ENCODE measurements at regions not wholly inside any gene's neighbourhood (a gene's known extent, or its start where the extent isn't known, plus 50 kb on each side); places are given as distances from the start of the nearest gene placed in this dataset.
"Not testable (repeated sequence)": the region's sequence is repeated elsewhere in the genome, so short reads cannot be mapped to it uniquely, and the experiment has no call there.

DNA sequence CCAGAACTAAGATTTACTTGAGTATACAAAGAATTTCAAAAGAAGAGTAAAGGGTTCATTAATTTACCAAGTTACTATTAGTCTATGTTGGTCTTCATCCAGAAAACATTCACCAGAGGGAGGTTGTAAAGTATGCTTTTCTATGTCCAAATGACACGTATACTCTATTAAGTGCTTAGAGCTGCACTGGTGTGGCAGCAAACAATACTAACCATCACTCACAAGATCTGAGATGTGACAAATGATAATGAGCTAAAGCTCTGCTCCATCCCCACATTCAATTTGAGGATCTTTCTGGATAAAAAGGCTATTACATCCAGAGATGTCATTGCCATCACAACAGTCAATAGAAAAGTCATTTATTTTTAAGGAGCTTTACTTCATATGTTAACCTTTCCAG is 926.5 kb upstream of the KLHL29 start:
- Histone ChIP-seq H3K27ac (ENCODE audit: low read length) (no peak overlapping the region), H3K4me3 (ENCODE audit: low read length) (no peak overlapping the region), H3K4me2 (ENCODE audit: low read depth, low read length, poor library complexity, severe bottlenecking) (no peak overlapping the region), H4K20me1 (ENCODE audit: insufficient read depth, low read depth, low read length) (no peaks in the 10 kb centered on the region), H2AFZ (ENCODE audit: low read length) (no peak overlapping the region), H3K36me3 (ENCODE audit: insufficient read depth, low read length) (no peaks in the 10 kb centered on the region), H3K9ac (ENCODE audit: low read length) (no peak overlapping the region), H3K79me2 (ENCODE audit: low read length) (no peaks in the 10 kb centered on the region), H3K9me3 (ENCODE audit: low read length) (no peaks in the 10 kb centered on the region), H3K27me3 (ENCODE audit: low read length) (no peaks in the 10 kb centered on the region), H3K4me1 (ENCODE audit: low read length) (no peaks in the 10 kb centered on the region), H3K9me2 (replicated peaks; ENCODE audit: insufficient read depth, low read length) (no peaks in the 10 kb centered on the region)
- no peak for DNase-seq

DNA sequence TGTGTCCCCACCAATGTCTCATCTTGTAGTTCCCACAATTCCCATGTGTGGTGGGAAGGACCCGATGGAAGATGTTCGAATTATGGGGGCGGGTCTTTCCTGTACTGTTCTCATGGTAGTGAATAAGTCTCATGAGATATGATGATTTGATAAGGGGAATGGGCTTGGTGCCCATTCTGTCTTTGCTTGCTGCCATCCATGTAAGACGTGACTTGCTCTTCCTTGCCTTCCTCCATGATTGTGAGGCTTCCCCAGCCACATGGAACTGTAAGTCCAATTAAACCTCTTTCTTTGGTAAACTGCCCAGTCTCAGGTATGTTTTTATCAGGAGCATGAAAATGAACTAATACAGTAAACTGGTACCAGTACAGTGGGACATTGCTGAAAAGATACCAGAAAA is 909.9 kb upstream of the KLHL29 start:
- not testable (repeated sequence) for H2AFZ ChIP-seq (ENCODE audit: low read length); H3K4me2 ChIP-seq (ENCODE audit: low read depth, low read length, poor library complexity, severe bottlenecking); H3K4me3 ChIP-seq (ENCODE audit: low read length); H3K36me3 ChIP-seq (ENCODE audit: insufficient read depth, low read length); H4K20me1 ChIP-seq (ENCODE audit: insufficient read depth, low read depth, low read length); H3K27me3 ChIP-seq (ENCODE audit: low read length); H3K9ac ChIP-seq (ENCODE audit: low read length); DNase-seq; H3K27ac ChIP-seq (ENCODE audit: low read length); H3K4me1 ChIP-seq (ENCODE audit: low read length); H3K9me3 ChIP-seq (ENCODE audit: low read length); H3K9me2 ChIP-seq (replicated peaks; ENCODE audit: insufficient read depth, low read length); H3K79me2 ChIP-seq (ENCODE audit: low read length)

DNA sequence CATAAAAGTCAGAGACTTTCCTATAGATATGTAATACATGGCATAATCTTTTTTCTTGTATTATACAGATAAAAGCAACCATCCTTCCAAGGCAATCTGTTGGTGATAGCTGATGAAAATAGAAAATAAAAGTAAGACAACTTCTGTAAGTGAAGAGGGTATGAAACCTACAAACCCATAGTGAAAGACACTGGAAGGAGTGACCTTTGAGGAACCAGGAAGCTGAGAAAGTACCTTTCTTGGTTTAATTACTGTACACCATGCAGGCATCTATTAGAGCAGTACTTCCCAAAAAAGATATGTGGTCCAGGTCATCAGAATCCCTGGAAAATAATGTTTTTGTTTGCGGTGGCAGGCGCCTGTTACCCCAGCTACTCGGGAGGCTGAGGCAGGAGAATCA is 906.6 kb upstream of the KLHL29 start:
- H3K79me2 ChIP-seq (ENCODE audit: low read length), result no peaks in the 10 kb centered on the region
- no peaks in the 10 kb centered on the region for H4K20me1 ChIP-seq (ENCODE audit: insufficient read depth, low read depth, low read length)
- H3K9ac ChIP-seq (ENCODE audit: low read length), result no peak overlapping the region
- H3K27ac ChIP-seq (ENCODE audit: low read length), result no peak overlapping the region
- no peaks in the 10 kb centered on the region for H3K4me1 ChIP-seq (ENCODE audit: low read length)
- H2AFZ ChIP-seq (ENCODE audit: low read length), result no peak overlapping the region
- H3K9me2 ChIP-seq (replicated peaks; ENCODE audit: insufficient read depth, low read length), result no peaks in the 10 kb centered on the region
- no peaks in the 10 kb centered on the region for H3K36me3 ChIP-seq (ENCODE audit: insufficient read depth, low read length)
- no peak overlapping the region for H3K4me3 ChIP-seq (ENCODE audit: low read length)
- no peak for DNase-seq
- no peaks in the 10 kb centered on the region for H3K9me3 ChIP-seq (ENCODE audit: low read length)
- no peaks in the 10 kb centered on the region for H3K27me3 ChIP-seq (ENCODE audit: low read length)
- no peak overlapping the region for H3K4me2 ChIP-seq (ENCODE audit: low read depth, low read length, poor library complexity, severe bottlenecking)

DNA sequence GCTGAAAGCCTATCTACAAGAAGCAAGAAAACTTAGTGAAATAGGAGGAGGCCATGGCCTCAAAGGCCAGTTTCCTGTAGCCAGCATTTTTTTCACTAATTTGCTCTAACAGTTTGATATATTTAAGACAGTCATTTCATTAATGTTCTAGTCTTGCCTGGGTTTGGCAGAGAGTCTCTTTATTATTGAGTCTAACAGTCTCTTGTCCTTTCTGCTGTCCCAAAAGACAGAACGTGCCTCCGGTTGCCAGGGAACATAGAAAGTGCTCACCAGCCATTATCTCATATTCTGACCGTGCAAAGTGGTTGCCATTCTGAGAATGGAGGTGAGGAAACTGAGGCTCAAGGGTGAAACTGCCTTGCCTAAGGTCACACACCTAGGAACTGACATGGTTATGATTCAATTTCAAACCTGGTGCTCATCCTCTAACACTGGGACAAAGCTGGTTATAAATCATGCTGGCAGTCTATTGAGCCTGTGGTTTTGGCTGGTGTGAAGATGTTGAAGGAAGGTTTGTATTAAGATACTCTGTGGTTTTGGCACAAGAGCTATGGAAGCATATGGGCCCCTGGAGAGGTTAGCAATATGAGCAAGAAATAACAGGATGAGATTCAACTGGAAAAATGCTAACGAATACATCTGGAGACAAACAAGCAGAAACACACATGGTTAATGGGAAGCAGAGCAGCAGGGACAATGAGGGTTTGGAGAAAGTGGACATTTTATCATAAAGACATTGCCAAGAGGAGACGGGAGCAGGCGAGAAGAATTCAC is 903.3 kb upstream of the KLHL29 start:
- Histone ChIP-seq H3K9me3 (ENCODE audit: low read length) (no peaks in the 10 kb centered on the region), H2AFZ (ENCODE audit: low read length) (no peak overlapping the region), H3K4me2 (ENCODE audit: low read depth, low read length, poor library complexity, severe bottlenecking) (no peak overlapping the region), H3K36me3 (ENCODE audit: insufficient read depth, low read length) (no peaks in the 10 kb centered on the region), H3K79me2 (ENCODE audit: low read length) (no peaks in the 10 kb centered on the region), H3K4me3 (ENCODE audit: low read length) (no peak overlapping the region), H4K20me1 (ENCODE audit: insufficient read depth, low read depth, low read length) (no peaks in the 10 kb centered on the region), H3K27me3 (ENCODE audit: low read length) (no peaks in the 10 kb centered on the region), H3K27ac (ENCODE audit: low read length) (no peak overlapping the region), H3K4me1 (ENCODE audit: low read length) (no peaks in the 10 kb centered on the region), H3K9ac (ENCODE audit: low read length) (no peak overlapping the region), H3K9me2 (replicated peaks; ENCODE audit: insufficient read depth, low read length) (no peaks in the 10 kb centered on the region)
- no peak for DNase-seq

DNA sequence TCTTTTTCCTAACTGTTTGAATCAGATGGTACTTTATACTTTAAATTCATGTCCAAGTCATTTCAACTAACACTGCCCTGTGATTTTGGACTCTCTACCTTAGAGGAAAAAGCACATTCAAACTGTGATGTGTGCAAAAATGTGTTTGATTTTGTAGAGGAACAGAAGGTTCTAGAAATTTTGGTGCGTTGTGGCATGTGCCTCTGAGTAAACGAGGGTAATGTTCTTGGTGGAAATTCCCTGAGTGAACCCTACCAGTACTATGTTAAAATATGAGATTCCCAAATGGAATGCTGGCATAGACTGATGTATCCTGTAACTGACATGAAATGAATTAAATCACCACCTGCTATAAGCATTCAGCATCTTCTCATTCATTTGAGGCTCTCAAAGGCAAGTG is 901.9 kb upstream of the KLHL29 start:
- Histone ChIP-seq H3K27me3 (ENCODE audit: low read length) (no peaks in the 10 kb centered on the region; the same call in 1 of the 2 replicates), H3K4me3 (ENCODE audit: low read length) (no peak overlapping the region), H3K4me2 (ENCODE audit: low read depth, low read length, poor library complexity, severe bottlenecking) (no peak overlapping the region), H3K9me3 (ENCODE audit: low read length) (no peaks in the 10 kb centered on the region), H4K20me1 (ENCODE audit: insufficient read depth, low read depth, low read length) (no peaks in the 10 kb centered on the region), H3K9me2 (replicated peaks; ENCODE audit: insufficient read depth, low read length) (no peaks in the 10 kb centered on the region), H3K27ac (ENCODE audit: low read length) (no peak overlapping the region), H3K36me3 (ENCODE audit: insufficient read depth, low read length) (no peaks in the 10 kb centered on the region), H3K4me1 (ENCODE audit: low read length) (no peaks in the 10 kb centered on the region), H3K79me2 (ENCODE audit: low read length) (no peaks in the 10 kb centered on the region), H2AFZ (ENCODE audit: low read length) (no peak overlapping the region), H3K9ac (ENCODE audit: low read length) (no peak overlapping the region)
- DNase-seq, result no peak

DNA sequence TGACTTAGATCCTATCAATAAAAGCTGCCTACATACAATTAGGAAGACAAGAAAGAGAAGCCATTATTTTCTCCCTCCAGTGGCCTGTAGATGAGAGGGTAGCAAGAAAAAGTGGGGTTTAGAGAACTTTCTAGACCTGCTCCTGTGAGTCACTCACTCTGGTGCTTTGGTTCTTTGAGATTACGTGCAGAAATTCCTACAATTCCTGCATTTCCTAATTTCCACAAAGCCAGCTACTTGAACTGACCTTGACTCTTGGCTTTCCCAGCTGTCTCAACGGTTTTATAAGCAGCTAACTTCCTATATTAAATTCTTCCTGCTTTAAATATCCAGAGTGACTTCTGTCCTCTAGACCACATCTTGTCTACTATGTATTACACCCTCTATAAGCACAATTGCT is 899.5 kb upstream of the KLHL29 start:
- no peak for DNase-seq
- Histone ChIP-seq H3K9ac (ENCODE audit: low read length) (no peak overlapping the region), H3K4me1 (ENCODE audit: low read length) (no peaks in the 10 kb centered on the region), H2AFZ (ENCODE audit: low read length) (no peak overlapping the region), H3K27me3 (ENCODE audit: low read length) (no peaks in the 10 kb centered on the region; the same call in 1 of the 2 replicates), H3K4me3 (ENCODE audit: low read length) (no peak overlapping the region), H3K79me2 (ENCODE audit: low read length) (no peaks in the 10 kb centered on the region), H3K27ac (ENCODE audit: low read length) (no peak overlapping the region), H3K4me2 (ENCODE audit: low read depth, low read length, poor library complexity, severe bottlenecking) (no peak overlapping the region), H3K9me3 (ENCODE audit: low read length) (no peaks in the 10 kb centered on the region), H3K36me3 (ENCODE audit: insufficient read depth, low read length) (no peaks in the 10 kb centered on the region), H3K9me2 (replicated peaks; ENCODE audit: insufficient read depth, low read length) (no peaks in the 10 kb centered on the region), H4K20me1 (ENCODE audit: insufficient read depth, low read depth, low read length) (no peaks in the 10 kb centered on the region)

DNA sequence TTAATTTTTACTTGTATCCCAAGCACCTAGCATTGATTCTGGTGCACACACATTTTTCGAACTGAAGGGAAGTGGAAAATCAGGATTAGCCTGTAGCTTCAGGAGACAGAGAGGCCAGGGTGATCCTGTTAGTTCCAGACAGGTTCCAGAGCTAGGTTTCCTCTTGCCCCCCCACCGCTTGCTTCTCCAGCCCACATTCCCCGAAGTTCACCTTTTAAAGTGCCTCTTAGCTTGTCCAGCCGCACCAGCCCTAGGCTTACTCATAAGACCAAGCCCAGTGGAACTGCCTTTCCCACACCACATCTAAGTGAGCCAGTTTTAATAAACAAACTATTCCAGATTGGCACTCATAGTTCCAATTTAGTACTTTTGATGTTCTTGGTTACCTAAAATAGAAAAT is 898.6 kb upstream of the KLHL29 start:
- H3K4me3 ChIP-seq (ENCODE audit: low read length), result no peak overlapping the region
- no peaks in the 10 kb centered on the region for H3K9me2 ChIP-seq (replicated peaks; ENCODE audit: insufficient read depth, low read length)
- H3K4me2 ChIP-seq (ENCODE audit: low read depth, low read length, poor library complexity, severe bottlenecking), result no peak overlapping the region
- DNase-seq, result no peak
- H4K20me1 ChIP-seq (ENCODE audit: insufficient read depth, low read depth, low read length), result no peaks in the 10 kb centered on the region
- H3K4me1 ChIP-seq (ENCODE audit: low read length), result no peaks in the 10 kb centered on the region
- H3K27me3 ChIP-seq (ENCODE audit: low read length), result no peaks in the 10 kb centered on the region; the same call in 1 of the 2 replicates
- no peaks in the 10 kb centered on the region for H3K79me2 ChIP-seq (ENCODE audit: low read length)
- H3K9me3 ChIP-seq (ENCODE audit: low read length), result no peaks in the 10 kb centered on the region
- no peak overlapping the region for H2AFZ ChIP-seq (ENCODE audit: low read length)
- H3K27ac ChIP-seq (ENCODE audit: low read length), result no peak overlapping the region
- no peak overlapping the region for H3K9ac ChIP-seq (ENCODE audit: low read length)
- no peaks in the 10 kb centered on the region for H3K36me3 ChIP-seq (ENCODE audit: insufficient read depth, low read length)

DNA sequence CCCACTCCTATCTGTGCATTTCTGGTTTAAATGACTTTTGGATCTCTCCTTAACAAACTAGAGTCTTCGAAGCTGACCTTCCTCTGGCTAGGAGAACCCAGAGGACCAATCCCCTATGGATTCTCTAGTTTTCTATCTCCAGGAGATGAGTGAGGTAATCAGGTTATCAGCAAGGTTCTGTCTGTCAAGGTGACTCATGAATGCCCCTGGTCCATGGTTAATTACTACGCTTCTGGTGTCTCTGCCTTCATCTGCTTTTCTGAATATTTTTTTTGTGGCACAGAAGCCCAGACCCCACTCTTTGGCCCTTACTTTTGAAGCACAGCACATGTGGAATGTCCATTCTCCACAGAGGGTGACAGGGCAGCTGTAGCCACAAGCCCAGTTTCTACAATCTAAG is 897.9 kb upstream of the KLHL29 start:
- H3K4me1 ChIP-seq (ENCODE audit: low read length), result no peaks in the 10 kb centered on the region
- H4K20me1 ChIP-seq (ENCODE audit: insufficient read depth, low read depth, low read length), result no peaks in the 10 kb centered on the region
- H3K4me3 ChIP-seq (ENCODE audit: low read length), result no peak overlapping the region
- no peak overlapping the region for H2AFZ ChIP-seq (ENCODE audit: low read length)
- H3K9ac ChIP-seq (ENCODE audit: low read length), result no peak overlapping the region
- no peaks in the 10 kb centered on the region; the same call in 1 of the 2 replicates for H3K27me3 ChIP-seq (ENCODE audit: low read length)
- no peaks in the 10 kb centered on the region for H3K9me3 ChIP-seq (ENCODE audit: low read length)
- no peak for DNase-seq
- H3K9me2 ChIP-seq (replicated peaks; ENCODE audit: insufficient read depth, low read length), result no peaks in the 10 kb centered on the region
- no peaks in the 10 kb centered on the region for H3K36me3 ChIP-seq (ENCODE audit: insufficient read depth, low read length)
- no peaks in the 10 kb centered on the region for H3K79me2 ChIP-seq (ENCODE audit: low read length)
- H3K27ac ChIP-seq (ENCODE audit: low read length), result no peak overlapping the region
- H3K4me2 ChIP-seq (ENCODE audit: low read depth, low read length, poor library complexity, severe bottlenecking), result no peak overlapping the region

Data from Karpas-422 (cell line).